ENCODE measurements at regions not wholly inside any gene's neighbourhood (a gene's known extent, or its start where the extent isn't known, plus 50 kb on each side); places are given as distances from the start of the nearest gene placed in this dataset.
"Not testable (repeated sequence)": the region's sequence is repeated elsewhere in the genome, so short reads cannot be mapped to it uniquely, and the experiment has no call there.

DNA sequence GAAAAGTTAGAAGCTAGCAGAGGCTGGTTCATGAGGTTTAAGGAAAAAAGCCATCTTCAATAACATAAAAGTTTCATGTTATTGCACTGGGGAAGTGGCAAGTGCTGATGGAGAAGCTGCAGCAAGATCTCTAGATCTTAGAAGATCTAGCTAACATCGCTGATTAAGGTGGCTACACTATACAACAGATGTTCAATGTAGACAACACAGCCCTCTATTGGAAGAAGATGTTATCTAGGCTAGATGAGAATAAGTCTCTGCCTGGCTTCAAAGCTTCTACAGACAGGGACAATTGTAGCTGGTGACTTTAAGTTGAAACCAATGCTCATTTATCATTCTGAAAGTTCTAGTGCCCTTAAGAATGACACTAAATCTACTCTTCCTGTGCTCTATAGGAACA, 310.3 kb downstream of the KLF13 start:
- not testable (repeated sequence) for H3K4me3 ChIP-seq (ENCODE audit: low read depth, low read length); H3K36me3 ChIP-seq (ENCODE audit: insufficient read depth, low read length); H3K79me2 ChIP-seq (ENCODE audit: control insufficient read depth, insufficient read depth, low read length, unreplicated experiment); H2AFZ ChIP-seq (ENCODE audit: low read length, unreplicated experiment); H3K4me1 ChIP-seq (ENCODE audit: control insufficient read depth, insufficient read depth, low read length, unreplicated experiment); H3K27ac ChIP-seq (ENCODE audit: low read depth, low read length); H3K27me3 ChIP-seq (ENCODE audit: insufficient read depth, low read length)

DNA sequence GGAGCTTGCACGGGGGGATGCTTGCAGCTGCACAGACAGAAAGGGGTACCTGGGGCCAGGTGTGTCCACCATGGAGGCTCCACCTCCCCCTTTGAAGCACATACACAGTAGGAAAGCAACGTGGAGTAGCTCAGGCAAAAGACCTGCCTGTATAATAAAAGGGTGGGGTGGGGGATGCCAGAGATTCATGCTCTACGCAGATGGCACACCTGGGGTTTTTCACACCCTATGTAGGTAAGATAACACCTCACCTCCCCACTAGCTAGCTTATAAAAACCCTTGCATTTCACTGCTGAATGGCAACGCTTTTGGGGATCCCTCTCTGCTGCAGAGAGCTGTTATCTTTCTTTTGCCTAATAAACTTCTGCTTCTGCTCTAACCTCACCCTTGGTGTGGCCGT, 317.3 kb downstream of the KLF13 start:
- not testable (repeated sequence) for H3K27me3 ChIP-seq (ENCODE audit: insufficient read depth, low read length); H3K79me2 ChIP-seq (ENCODE audit: control insufficient read depth, insufficient read depth, low read length, unreplicated experiment); H2AFZ ChIP-seq (ENCODE audit: low read length, unreplicated experiment); H3K27ac ChIP-seq (ENCODE audit: low read depth, low read length); H3K4me3 ChIP-seq (ENCODE audit: low read depth, low read length); H3K4me1 ChIP-seq (ENCODE audit: control insufficient read depth, insufficient read depth, low read length, unreplicated experiment); H3K36me3 ChIP-seq (ENCODE audit: insufficient read depth, low read length)

GRCh38 chr15:31644761-31645160, 318.1 kb downstream of the KLF13 start:
- H3K27me3 ChIP-seq (ENCODE audit: insufficient read depth, low read length); H2AFZ ChIP-seq (ENCODE audit: low read length, unreplicated experiment); H3K36me3 ChIP-seq (ENCODE audit: insufficient read depth, low read length); H3K27ac ChIP-seq (ENCODE audit: low read depth, low read length); H3K4me3 ChIP-seq (ENCODE audit: low read depth, low read length); H3K79me2 ChIP-seq (ENCODE audit: control insufficient read depth, insufficient read depth, low read length, unreplicated experiment); H3K4me1 ChIP-seq (ENCODE audit: control insufficient read depth, insufficient read depth, low read length, unreplicated experiment): not testable (repeated sequence)

GRCh38 chr15:31647337-31647826, 320.7 kb downstream of the KLF13 start:
- not testable (repeated sequence) for H3K27ac ChIP-seq (ENCODE audit: low read depth, low read length); H3K79me2 ChIP-seq (ENCODE audit: control insufficient read depth, insufficient read depth, low read length, unreplicated experiment); H3K36me3 ChIP-seq (ENCODE audit: insufficient read depth, low read length); H3K4me1 ChIP-seq (ENCODE audit: control insufficient read depth, insufficient read depth, low read length, unreplicated experiment); H2AFZ ChIP-seq (ENCODE audit: low read length, unreplicated experiment); H3K4me3 ChIP-seq (ENCODE audit: low read depth, low read length); H3K27me3 ChIP-seq (ENCODE audit: insufficient read depth, low read length)

- H3K4me3 ChIP-seq (ENCODE audit: low read depth, low read length); H3K36me3 ChIP-seq (ENCODE audit: insufficient read depth, low read length); H3K27ac ChIP-seq (ENCODE audit: low read depth, low read length); H3K4me1 ChIP-seq (ENCODE audit: control insufficient read depth, insufficient read depth, low read length, unreplicated experiment); H3K79me2 ChIP-seq (ENCODE audit: control insufficient read depth, insufficient read depth, low read length, unreplicated experiment); H3K27me3 ChIP-seq (ENCODE audit: insufficient read depth, low read length); H2AFZ ChIP-seq (ENCODE audit: low read length, unreplicated experiment): not testable (repeated sequence)
Observed at GRCh38 chr15:31649634-31650033, 323.0 kb downstream of the KLF13 start.

DNA sequence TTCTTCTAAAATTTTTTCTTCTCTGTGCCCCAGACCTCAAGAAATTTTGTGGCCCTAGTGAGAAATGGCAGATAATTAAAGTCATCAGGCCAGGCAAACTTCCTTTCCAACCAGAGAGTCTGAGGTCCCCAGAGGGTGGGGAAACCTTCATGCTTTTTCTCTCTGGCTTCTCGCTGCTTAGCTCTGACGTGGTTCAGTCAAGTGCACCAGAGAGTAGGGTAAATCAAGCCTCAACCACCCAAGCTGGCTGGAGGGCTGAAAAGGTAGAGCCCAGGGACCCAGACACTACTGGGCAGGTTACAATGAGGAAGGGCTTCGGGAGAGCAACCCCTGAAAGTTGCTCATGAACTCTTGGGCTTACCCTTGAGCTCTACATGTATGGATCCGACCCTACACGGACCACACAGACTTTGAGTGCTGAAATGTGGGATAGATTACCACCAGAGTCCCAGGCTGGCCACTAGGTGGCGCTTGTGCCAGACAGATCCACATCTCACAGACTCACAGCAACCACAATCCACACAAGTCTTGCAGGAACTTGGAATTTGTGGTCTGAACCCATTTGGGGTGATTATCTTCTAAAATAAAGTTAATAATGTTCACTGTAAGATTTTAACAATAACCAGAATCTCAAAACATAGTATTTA, 323.5 kb downstream of the KLF13 start:
- not testable (repeated sequence) for H2AFZ ChIP-seq (ENCODE audit: low read length, unreplicated experiment); H3K4me3 ChIP-seq (ENCODE audit: low read depth, low read length); H3K36me3 ChIP-seq (ENCODE audit: insufficient read depth, low read length); H3K27me3 ChIP-seq (ENCODE audit: insufficient read depth, low read length); H3K79me2 ChIP-seq (ENCODE audit: control insufficient read depth, insufficient read depth, low read length, unreplicated experiment); H3K27ac ChIP-seq (ENCODE audit: low read depth, low read length); H3K4me1 ChIP-seq (ENCODE audit: control insufficient read depth, insufficient read depth, low read length, unreplicated experiment)

DNA sequence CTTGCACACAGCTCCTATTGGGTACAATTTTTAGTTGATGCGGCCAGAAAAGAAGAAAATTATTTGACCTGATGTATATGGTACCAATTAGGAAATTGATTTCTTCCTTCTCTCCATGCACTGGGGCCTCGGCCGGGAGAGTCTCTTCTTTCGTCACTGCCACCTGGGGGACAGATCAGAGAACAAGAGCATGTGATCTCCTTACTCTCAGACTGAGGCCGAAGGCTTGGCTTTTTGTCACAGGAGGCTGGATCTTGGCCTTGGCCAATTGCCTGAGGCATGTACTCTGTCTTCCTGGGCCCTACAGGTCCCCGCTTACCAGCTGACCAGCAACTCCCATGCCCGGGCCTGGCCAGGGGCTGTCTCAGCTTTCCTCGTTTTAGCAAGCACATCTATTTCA, 330.3 kb downstream of the KLF13 start:
- not testable (repeated sequence) for H3K36me3 ChIP-seq (ENCODE audit: insufficient read depth, low read length); H3K4me3 ChIP-seq (ENCODE audit: low read depth, low read length); H2AFZ ChIP-seq (ENCODE audit: low read length, unreplicated experiment); H3K4me1 ChIP-seq (ENCODE audit: control insufficient read depth, insufficient read depth, low read length, unreplicated experiment); H3K27me3 ChIP-seq (ENCODE audit: insufficient read depth, low read length); H3K27ac ChIP-seq (ENCODE audit: low read depth, low read length); H3K79me2 ChIP-seq (ENCODE audit: control insufficient read depth, insufficient read depth, low read length, unreplicated experiment)

DNA sequence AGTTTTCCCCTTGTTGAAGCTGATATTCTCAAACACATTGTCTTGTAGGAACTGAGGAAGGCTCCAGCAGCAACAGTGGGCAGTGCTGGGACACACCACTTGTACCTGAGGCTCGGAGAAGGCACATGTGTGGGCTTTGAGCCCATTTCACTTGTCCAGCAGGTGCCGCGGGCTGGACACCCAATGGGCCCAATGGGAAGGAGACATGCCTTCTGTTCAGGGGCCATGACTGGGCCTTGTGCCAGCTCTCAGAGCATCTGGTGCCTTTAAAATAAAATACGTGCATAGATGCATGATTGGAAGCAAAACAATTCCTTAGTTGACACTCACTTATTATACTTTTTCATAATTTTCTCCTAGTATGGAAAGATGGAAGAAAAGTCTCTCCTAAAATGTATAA, 334.2 kb downstream of the KLF13 start:
- Histone ChIP-seq H3K4me3 (ENCODE audit: low read depth, low read length) (no peak overlapping the region), H3K4me1 (ENCODE audit: control insufficient read depth, insufficient read depth, low read length, unreplicated experiment) (no peaks in the 10 kb centered on the region), H3K27ac (ENCODE audit: low read depth, low read length) (no peak overlapping the region), H3K79me2 (ENCODE audit: control insufficient read depth, insufficient read depth, low read length, unreplicated experiment) (no peaks in the 10 kb centered on the region), H2AFZ (ENCODE audit: low read length, unreplicated experiment) (no peak overlapping the region), H3K36me3 (ENCODE audit: insufficient read depth, low read length) (no peaks in the 10 kb centered on the region), H3K27me3 (ENCODE audit: insufficient read depth, low read length) (no peaks in the 10 kb centered on the region)

DNA sequence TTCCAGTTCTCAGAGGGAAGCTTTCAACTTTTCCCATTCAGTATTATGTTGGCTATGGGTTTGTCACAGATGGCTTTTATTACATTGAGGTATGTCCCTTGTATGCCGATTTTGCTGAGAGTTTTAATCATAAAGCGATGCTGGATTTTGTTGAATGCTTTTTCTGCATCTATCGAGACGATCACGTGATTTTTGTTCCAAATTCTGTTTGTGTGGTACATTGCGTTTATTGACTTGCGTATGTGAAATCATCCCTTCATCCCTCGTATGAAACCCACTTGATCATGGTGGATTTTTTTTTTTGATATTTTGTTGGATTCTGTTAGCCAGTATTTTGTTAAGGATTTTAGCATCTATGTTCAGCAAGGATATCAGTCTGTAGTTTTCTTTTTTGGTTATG, 339.1 kb downstream of the KLF13 start:
- not testable (repeated sequence) for H3K4me3 ChIP-seq (ENCODE audit: low read depth, low read length); H3K27me3 ChIP-seq (ENCODE audit: insufficient read depth, low read length); H3K36me3 ChIP-seq (ENCODE audit: insufficient read depth, low read length); H3K27ac ChIP-seq (ENCODE audit: low read depth, low read length); H2AFZ ChIP-seq (ENCODE audit: low read length, unreplicated experiment); H3K4me1 ChIP-seq (ENCODE audit: control insufficient read depth, insufficient read depth, low read length, unreplicated experiment); H3K79me2 ChIP-seq (ENCODE audit: control insufficient read depth, insufficient read depth, low read length, unreplicated experiment)

DNA sequence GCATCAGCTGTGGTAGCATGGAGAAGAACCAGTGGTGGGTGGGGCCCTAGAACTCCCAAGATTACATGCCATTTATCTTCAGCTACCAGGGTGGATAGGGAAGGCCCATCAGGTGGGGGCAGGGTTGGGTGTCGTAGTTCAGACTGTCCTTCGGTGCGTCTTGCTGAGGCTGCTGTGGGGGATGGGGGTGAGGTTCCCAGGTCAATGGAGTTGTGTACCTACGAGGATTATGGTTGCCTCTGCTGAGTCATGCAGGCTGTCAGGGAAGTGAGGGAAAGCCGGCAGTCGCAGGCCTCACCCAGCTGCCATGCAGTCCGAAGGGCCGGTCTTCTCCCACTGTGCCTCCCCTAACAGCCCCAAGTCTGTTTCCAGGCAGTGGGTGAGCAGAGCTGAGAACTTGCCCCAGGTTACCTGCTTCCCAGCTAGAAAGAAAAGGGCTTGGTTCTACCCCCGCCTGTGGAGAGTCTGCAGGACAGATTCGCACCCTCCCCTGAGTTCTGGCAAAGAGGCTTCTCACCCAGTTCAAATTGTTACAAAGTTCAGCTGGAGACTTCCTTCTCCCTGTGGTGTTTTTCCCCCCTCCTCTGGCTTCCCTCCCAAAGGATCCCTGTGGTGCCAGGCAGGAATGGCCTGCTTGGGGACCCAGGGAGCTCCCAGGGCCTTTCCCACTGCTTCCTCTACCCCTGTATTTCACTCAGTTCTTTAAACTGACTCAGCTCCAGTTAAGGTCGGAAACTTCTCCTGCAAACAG, 342.7 kb downstream of the KLF13 start:
- H3K27ac ChIP-seq (ENCODE audit: low read depth, low read length); H3K27me3 ChIP-seq (ENCODE audit: insufficient read depth, low read length); H2AFZ ChIP-seq (ENCODE audit: low read length, unreplicated experiment): not testable (repeated sequence)

GRCh38 chr15:31673263-31673662, 346.6 kb downstream of the KLF13 start:
- H2AFZ ChIP-seq (ENCODE audit: low read length, unreplicated experiment); H3K27me3 ChIP-seq (ENCODE audit: insufficient read depth, low read length); H3K4me1 ChIP-seq (ENCODE audit: control insufficient read depth, insufficient read depth, low read length, unreplicated experiment); H3K79me2 ChIP-seq (ENCODE audit: control insufficient read depth, insufficient read depth, low read length, unreplicated experiment); H3K27ac ChIP-seq (ENCODE audit: low read depth, low read length); H3K4me3 ChIP-seq (ENCODE audit: low read depth, low read length); H3K36me3 ChIP-seq (ENCODE audit: insufficient read depth, low read length): not testable (repeated sequence)

More for the DNA sequence above, 342.7 kb downstream of the KLF13 start:
- H3K4me1 ChIP-seq (ENCODE audit: control insufficient read depth, insufficient read depth, low read length, unreplicated experiment); H3K79me2 ChIP-seq (ENCODE audit: control insufficient read depth, insufficient read depth, low read length, unreplicated experiment); H3K36me3 ChIP-seq (ENCODE audit: insufficient read depth, low read length); H3K4me3 ChIP-seq (ENCODE audit: low read depth, low read length): not testable (repeated sequence)
